DND-41 (cell line): ENCODE measurements at regions not wholly inside any gene's neighbourhood (a gene's known extent, or its start where the extent isn't known, plus 50 kb on each side); places are given as distances from the start of the nearest gene placed in this dataset.
"Not testable (repeated sequence)": the region's sequence is repeated elsewhere in the genome, so short reads cannot be mapped to it uniquely, and the experiment has no call there.

Experiments
- ATAC-seq: fragments of 200-7000 bp; cut with Tn5 transposase; 3 replicates; pipeline ENCODE4 v1.9.1; 2021; ENCODE audit warnings: low read depth; ENCODE audit not compliant: insufficient read depth
- DNase-seq: peaks from one replicate; pipeline ENCODE4 v3.0.0-alpha.2; 2020
- H2AFZ ChIP-seq: 2 replicates; pipeline ENCODE4 v1.6.0; 2012; ENCODE audit warnings: low read depth, low read length
- H3K27ac ChIP-seq: 2 replicates; pipeline ENCODE4 v1.5.1; 2012; ENCODE audit warnings: low read length, inconsistent platforms
- H3K27me3 ChIP-seq: fragments of 200-600 bp; sonication (generic); 2 replicates; pipeline ENCODE4 v1.6.0; 2012; ENCODE audit warnings: low read length, mild to moderate bottlenecking, inconsistent platforms; ENCODE audit not compliant: insufficient read depth, poor library complexity
- H3K36me3 ChIP-seq: 2 replicates; pipeline ENCODE4 v1.5.1; 2012; ENCODE audit warnings: low read length, inconsistent platforms; ENCODE audit not compliant: insufficient read depth
- H3K4me1 ChIP-seq: 2 replicates; pipeline ENCODE4 v1.5.1; 2012; ENCODE audit warnings: mild to moderate bottlenecking, low read length; ENCODE audit not compliant: insufficient read depth
- H3K4me2 ChIP-seq: 2 replicates; pipeline ENCODE4 v1.6.0; 2012; ENCODE audit warnings: mild to moderate bottlenecking, moderate library complexity, low read length, inconsistent platforms; ENCODE audit not compliant: insufficient read depth
- H3K4me3 ChIP-seq, 2 experiments: fragments of 200-600 bp in 1 of 2; shearing (Covaris generic) in 1 of 2; 2 replicates each; pipeline ENCODE4 v1.5.1; 2012 to 2016; ENCODE audit warnings: inconsistent platforms in 2 of 2, low read length in 2 of 2, mild to moderate bottlenecking in 2 of 2, low read depth in 1 of 2, moderate library complexity in 1 of 2
- H3K79me2 ChIP-seq: 2 replicates; pipeline ENCODE4 v1.6.0; 2012; ENCODE audit warnings: low read length, inconsistent platforms; ENCODE audit not compliant: insufficient read depth
- H3K9ac ChIP-seq: 2 replicates; pipeline ENCODE4 v1.6.0; 2012; ENCODE audit warnings: low read depth, mild to moderate bottlenecking, inconsistent platforms, low read length, moderate library complexity
- H3K9me3 ChIP-seq: 2 replicates; pipeline ENCODE4 v1.5.1; 2012; ENCODE audit warnings: low read length, moderate library complexity, mild to moderate bottlenecking, inconsistent platforms; ENCODE audit not compliant: insufficient read depth, severe bottlenecking
- H4K20me1 ChIP-seq: 2 replicates; pipeline ENCODE4 v1.6.0; 2012; ENCODE audit warnings: low read length; ENCODE audit not compliant: insufficient read depth
- CTCF ChIP-seq: IDR thresholded peaks from 2 replicates; pipeline ENCODE4 v1.5.1; 2012; ENCODE audit warnings: borderline replicate concordance, low read length, moderate library complexity, mild to moderate bottlenecking; ENCODE audit not compliant: poor library complexity, severe bottlenecking; ENCODE audit errors: extremely low read depth
- EZH2 ChIP-seq: IDR thresholded peaks from 3 replicates; pipeline ENCODE4 v1.6.1; 2012; ENCODE audit warnings: borderline replicate concordance, low read depth, mild to moderate bottlenecking, moderate library complexity, low read length, inconsistent platforms; ENCODE audit not compliant: severe bottlenecking

- DNase-seq (no peak), ATAC-seq (no peak)
- TF ChIP-seq CTCF (no peak), EZH2 (no peak)
- Histone ChIP-seq H3K79me2 (no peaks in the 10 kb centered on the region), H3K9me3 (peaks cover 9% of the 10 kb centered on the region), H3K4me3 (no peak overlapping the region), H3K27me3 (no peaks in the 10 kb centered on the region), H3K4me2 (no peak overlapping the region), H4K20me1 (no peaks in the 10 kb centered on the region), H2AFZ (no peak overlapping the region), H3K27ac (no peak overlapping the region), H3K9ac (no peak overlapping the region), H3K36me3 (no peaks in the 10 kb centered on the region), H3K4me1 (no peaks in the 10 kb centered on the region)
These were observed 114.8 kb upstream of the FIBIN start for GRCh38 chr11:26878959-26879581.

- not testable (repeated sequence) for H3K36me3 ChIP-seq, H3K9me3 ChIP-seq, H3K27ac ChIP-seq, H4K20me1 ChIP-seq, ATAC-seq, H3K4me3 ChIP-seq, H3K9ac ChIP-seq, H3K79me2 ChIP-seq, H3K4me1 ChIP-seq, H2AFZ ChIP-seq, H3K4me2 ChIP-seq, DNase-seq, H3K27me3 ChIP-seq
These were observed 111.5 kb upstream of the FIBIN start for GRCh38 chr11:26882363-26882880.

- Histone ChIP-seq H3K27ac (no peak overlapping the region), H2AFZ (no peak overlapping the region), H3K79me2 (no peaks in the 10 kb centered on the region), H3K36me3 (no peaks in the 10 kb centered on the region), H3K4me2 (no peak overlapping the region), H3K4me3 (no peak overlapping the region), H4K20me1 (no peaks in the 10 kb centered on the region), H3K9ac (no peak overlapping the region), H3K4me1 (no peaks in the 10 kb centered on the region), H3K27me3 (no peaks in the 10 kb centered on the region), H3K9me3 (no peaks in the 10 kb centered on the region)
- ATAC-seq (no peak), DNase-seq (no peak)
- no peak for TF ChIP-seq CTCF
These were observed 102.4 kb upstream of the FIBIN start for GRCh38 chr11:26891501-26891900.

- no peak overlapping the region for H3K27ac ChIP-seq
- DNase-seq (no peak), ATAC-seq (no peak)
- no peaks in the 10 kb centered on the region for H3K36me3 ChIP-seq
- no peaks in the 10 kb centered on the region for H4K20me1 ChIP-seq
- no peaks in the 10 kb centered on the region for H3K79me2 ChIP-seq
- H3K4me2 ChIP-seq = no peak overlapping the region
- TF ChIP-seq EZH2 (no peak), CTCF (no peak)
- no peaks in the 10 kb centered on the region for H3K9me3 ChIP-seq
- H3K27me3 ChIP-seq = no peaks in the 10 kb centered on the region
- H2AFZ ChIP-seq = no peak overlapping the region
- H3K4me3 ChIP-seq = no peak overlapping the region
- no peaks in the 10 kb centered on the region for H3K4me1 ChIP-seq
- no peak overlapping the region for H3K9ac ChIP-seq
These were observed 97.2 kb upstream of the FIBIN start for GRCh38 chr11:26896719-26897118.
